C4-2B (cell line): ENCODE measurements at regions not wholly inside any gene's neighbourhood (a gene's known extent, or its start where the extent isn't known, plus 50 kb on each side); places are given as distances from the start of the nearest gene placed in this dataset.

Source experiments
- ZFX ChIP-seq: fragments of 450-650 bp; IDR thresholded peaks from 2 replicates; pipeline ENCODE4 v1.6.1; 2017
- TF ChIP-seq, protein P1 (sequence below): fragments of 450-650 bp; conservative IDR thresholded peaks from 2 replicates; pipeline ENCODE4 v1.5.1; 2017; ENCODE audit warnings: mild to moderate bottlenecking

DNA sequence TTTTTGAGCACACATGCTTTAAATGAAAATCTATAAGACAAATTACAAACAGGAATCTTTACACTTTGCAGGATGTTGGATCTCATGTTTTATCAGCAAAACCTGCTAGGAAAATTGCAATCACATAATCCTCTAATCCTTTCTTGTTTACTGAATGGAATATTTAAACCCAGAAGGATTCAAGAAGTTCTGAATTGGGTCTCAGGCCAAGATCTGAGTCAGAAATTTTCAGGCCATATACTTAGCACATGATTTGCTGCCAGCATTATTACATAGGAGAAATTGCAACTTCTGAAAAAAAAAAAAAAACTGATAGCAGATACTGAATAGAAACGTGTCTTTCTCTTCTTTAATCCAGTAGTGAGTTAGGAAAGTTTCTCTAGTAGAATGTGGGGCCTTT is 1005.3 kb upstream of the POT1 start:
- TF ChIP-seq, protein P1, sequence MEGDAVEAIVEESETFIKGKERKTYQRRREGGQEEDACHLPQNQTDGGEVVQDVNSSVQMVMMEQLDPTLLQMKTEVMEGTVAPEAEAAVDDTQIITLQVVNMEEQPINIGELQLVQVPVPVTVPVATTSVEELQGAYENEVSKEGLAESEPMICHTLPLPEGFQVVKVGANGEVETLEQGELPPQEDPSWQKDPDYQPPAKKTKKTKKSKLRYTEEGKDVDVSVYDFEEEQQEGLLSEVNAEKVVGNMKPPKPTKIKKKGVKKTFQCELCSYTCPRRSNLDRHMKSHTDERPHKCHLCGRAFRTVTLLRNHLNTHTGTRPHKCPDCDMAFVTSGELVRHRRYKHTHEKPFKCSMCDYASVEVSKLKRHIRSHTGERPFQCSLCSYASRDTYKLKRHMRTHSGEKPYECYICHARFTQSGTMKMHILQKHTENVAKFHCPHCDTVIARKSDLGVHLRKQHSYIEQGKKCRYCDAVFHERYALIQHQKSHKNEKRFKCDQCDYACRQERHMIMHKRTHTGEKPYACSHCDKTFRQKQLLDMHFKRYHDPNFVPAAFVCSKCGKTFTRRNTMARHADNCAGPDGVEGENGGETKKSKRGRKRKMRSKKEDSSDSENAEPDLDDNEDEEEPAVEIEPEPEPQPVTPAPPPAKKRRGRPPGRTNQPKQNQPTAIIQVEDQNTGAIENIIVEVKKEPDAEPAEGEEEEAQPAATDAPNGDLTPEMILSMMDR, result no peak
- no peak for TF ChIP-seq ZFX
